A549 (cell line): ENCODE measurements at regions not wholly inside any gene's neighbourhood (a gene's known extent, or its start where the extent isn't known, plus 50 kb on each side); places are given as distances from the start of the nearest gene placed in this dataset.

Source experiments
- CHD2 ChIP-seq: fragments of 150-350 bp; IDR thresholded peaks from 2 replicates; pipeline ENCODE4 v1.6.1; 2014; ENCODE audit warnings: low read length; ENCODE audit not compliant: partially characterized antibody
- CTCF ChIP-seq: fragments of >200 bp; sonication (Bioruptor Twin); formaldehyde crosslinking; IDR thresholded peaks from 3 replicates; pipeline ENCODE4 v1.5.1; 2016
- JUNB ChIP-seq: fragments of >200 bp; sonication (Bioruptor Twin); formaldehyde crosslinking; IDR thresholded peaks from 2 replicates; pipeline ENCODE4 v1.6.1; 2016
- SMC3 ChIP-seq: fragments of >200 bp; sonication (Bioruptor Twin); formaldehyde crosslinking; IDR thresholded peaks from 3 replicates; pipeline ENCODE4 v1.6.1; 2018; ENCODE audit warnings: inconsistent platforms
- USF2 ChIP-seq: fragments of 450-650 bp; IDR thresholded peaks from 2 replicates; pipeline ENCODE4 v1.6.1; 2014; ENCODE audit warnings: antibody characterized with exemption

- TF ChIP-seq CTCF (no peak), CHD2 (no peak), JUNB (no peak), SMC3 (no peak), USF2 (no peak)
Observed at GRCh38 chr5:107782561-107783169, 111.9 kb upstream of the EFNA5 start.
